ENCODE measurements at regions not wholly inside any gene's neighbourhood (a gene's known extent, or its start where the extent isn't known, plus 50 kb on each side); places are given as distances from the start of the nearest gene placed in this dataset.

GRCh38 chr22:33221568-33221967 is 163.4 kb upstream of the SYN3 start:
- no peak overlapping the region for H3K4me3 ChIP-seq (ENCODE audit: low read depth, low read length)
- no peak for TF ChIP-seq CTCF (IDR thresholded peaks at IDR 0.05; ENCODE audit: insufficient read depth, low read length, severe bottlenecking)
- no peaks in the 10 kb centered on the region for H3K36me3 ChIP-seq (ENCODE audit: control insufficient read depth, insufficient read depth, low read length)
- no peaks in the 10 kb centered on the region for H3K27me3 ChIP-seq (ENCODE audit: control insufficient read depth, insufficient read depth, low read length)
- DNase-seq (ENCODE audit: low read depth) (no peak), FAIRE-seq (no peak)

GRCh38 chr22:33220476-33221080 is 162.4 kb upstream of the SYN3 start:
- DNase-seq (ENCODE audit: low read depth) (no peak), FAIRE-seq (no peak)
- TF ChIP-seq CTCF (IDR thresholded peaks at IDR 0.05; ENCODE audit: insufficient read depth, low read length, severe bottlenecking), result no peak
- Histone ChIP-seq H3K4me3 (ENCODE audit: low read depth, low read length) (no peak overlapping the region), H3K27me3 (ENCODE audit: control insufficient read depth, insufficient read depth, low read length) (no peaks in the 10 kb centered on the region), H3K36me3 (ENCODE audit: control insufficient read depth, insufficient read depth, low read length) (no peaks in the 10 kb centered on the region)

- Histone ChIP-seq H3K36me3 (ENCODE audit: control insufficient read depth, insufficient read depth, low read length) (no peaks in the 10 kb centered on the region), H3K27me3 (ENCODE audit: control insufficient read depth, insufficient read depth, low read length) (no peaks in the 10 kb centered on the region), H3K4me3 (ENCODE audit: low read depth, low read length) (no peak overlapping the region)
- FAIRE-seq, result no peak
- DNase-seq (ENCODE audit: low read depth), result no peak
- TF ChIP-seq CTCF (IDR thresholded peaks at IDR 0.05; ENCODE audit: insufficient read depth, low read length, severe bottlenecking), result no peak
These were observed 161.6 kb upstream of the SYN3 start for GRCh38 chr22:33219648-33220384.

GRCh38 chr22:33213383-33214075 is 155.3 kb upstream of the SYN3 start:
- no peak overlapping the region for H3K4me3 ChIP-seq (ENCODE audit: low read depth, low read length)
- H3K36me3 ChIP-seq (ENCODE audit: control insufficient read depth, insufficient read depth, low read length), result no peaks in the 10 kb centered on the region
- TF ChIP-seq CTCF (IDR thresholded peaks at IDR 0.05; ENCODE audit: insufficient read depth, low read length, severe bottlenecking), result no peak
- no peaks in the 10 kb centered on the region for H3K27me3 ChIP-seq (ENCODE audit: control insufficient read depth, insufficient read depth, low read length)
- DNase-seq (ENCODE audit: low read depth) (no peak), FAIRE-seq (no peak)

- Histone ChIP-seq H3K36me3 (ENCODE audit: control insufficient read depth, insufficient read depth, low read length) (no peaks in the 10 kb centered on the region), H3K27me3 (ENCODE audit: control insufficient read depth, insufficient read depth, low read length) (no peaks in the 10 kb centered on the region), H3K4me3 (ENCODE audit: low read depth, low read length) (no peak overlapping the region)
- TF ChIP-seq CTCF (IDR thresholded peaks at IDR 0.05; ENCODE audit: insufficient read depth, low read length, severe bottlenecking), result peak; percentile 73
- FAIRE-seq, result no peak
- DNase-seq (ENCODE audit: low read depth), result peak; percentile 32
These were observed 152.0 kb upstream of the SYN3 start for GRCh38 chr22:33209930-33210784.
